ENCODE measurements at regions not wholly inside any gene's neighbourhood (a gene's known extent, or its start where the extent isn't known, plus 50 kb on each side); places are given as distances from the start of the nearest gene placed in this dataset.
"Not testable (repeated sequence)": the region's sequence is repeated elsewhere in the genome, so short reads cannot be mapped to it uniquely, and the experiment has no call there.

GRCh38 chr2:95759481-95760246, 167.9 kb downstream of the TRIM43 start:
- Mint-ChIP-seq H3K9me3 (ENCODE audit: unreplicated experiment) (no peaks in the 10 kb centered on the region), H3K27me3 (ENCODE audit: unreplicated experiment) (peaks cover 2% of the 10 kb centered on the region), H3K36me3 (ENCODE audit: low read depth, unreplicated experiment) (no peaks in the 10 kb centered on the region), H3K4me3 (ENCODE audit: unreplicated experiment) (no peak overlapping the region), H3K4me1 (ENCODE audit: unreplicated experiment) (no peaks in the 10 kb centered on the region), H3K27ac (ENCODE audit: unreplicated experiment) (no peak overlapping the region)
- no peak for TF ChIP-seq CTCF (IDR thresholded peaks at IDR 0.05; ENCODE audit: unreplicated experiment)
- no peak for DNase-seq (ENCODE audit: low spot score)

GRCh38 chr2:95760806-95761525, 169.2 kb downstream of the TRIM43 start:
- Mint-ChIP-seq H3K4me1 (ENCODE audit: unreplicated experiment) (no peaks in the 10 kb centered on the region), H3K9me3 (ENCODE audit: unreplicated experiment) (no peaks in the 10 kb centered on the region), H3K27me3 (ENCODE audit: unreplicated experiment) (peaks cover 2% of the 10 kb centered on the region), H3K27ac (ENCODE audit: unreplicated experiment) (no peak overlapping the region), H3K4me3 (ENCODE audit: unreplicated experiment) (no peak overlapping the region), H3K36me3 (ENCODE audit: low read depth, unreplicated experiment) (no peaks in the 10 kb centered on the region)
- DNase-seq (ENCODE audit: low spot score): no peak
- no peak for TF ChIP-seq CTCF (IDR thresholded peaks at IDR 0.05; ENCODE audit: unreplicated experiment)

DNA sequence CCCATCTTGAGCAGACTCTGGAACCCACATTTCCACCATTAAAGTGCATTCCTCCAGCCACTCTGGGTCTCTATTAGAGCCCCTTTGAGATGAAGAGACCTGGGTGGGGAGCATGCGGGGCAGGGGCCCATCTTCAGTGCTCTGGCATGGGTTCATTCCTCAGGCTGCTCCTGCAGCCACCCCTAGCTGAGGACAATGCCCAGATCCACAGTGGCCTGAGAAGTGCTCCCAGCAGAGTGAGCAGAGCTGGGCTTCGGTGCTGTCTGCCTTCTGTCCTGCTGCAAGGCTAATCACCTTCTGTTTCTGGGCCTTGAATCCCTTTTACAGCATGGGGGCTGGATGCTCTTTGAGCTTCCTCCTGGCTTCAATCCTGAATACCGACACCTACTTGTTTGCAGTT, 169.8 kb downstream of the TRIM43 start:
- Mint-ChIP-seq H3K9me3 (ENCODE audit: unreplicated experiment) (no peaks in the 10 kb centered on the region), H3K27me3 (ENCODE audit: unreplicated experiment) (peaks cover 3% of the 10 kb centered on the region), H3K4me3 (ENCODE audit: unreplicated experiment) (no peak overlapping the region), H3K27ac (ENCODE audit: unreplicated experiment) (no peak overlapping the region), H3K36me3 (ENCODE audit: low read depth, unreplicated experiment) (no peaks in the 10 kb centered on the region), H3K4me1 (ENCODE audit: unreplicated experiment) (no peaks in the 10 kb centered on the region)
- DNase-seq (ENCODE audit: low spot score): no peak
- no peak for TF ChIP-seq CTCF (IDR thresholded peaks at IDR 0.05; ENCODE audit: unreplicated experiment)

- H3K27ac Mint-ChIP-seq (ENCODE audit: unreplicated experiment); H3K4me3 Mint-ChIP-seq (ENCODE audit: unreplicated experiment); H3K27me3 Mint-ChIP-seq (ENCODE audit: unreplicated experiment); H3K4me1 Mint-ChIP-seq (ENCODE audit: unreplicated experiment); H3K9me3 Mint-ChIP-seq (ENCODE audit: unreplicated experiment); H3K36me3 Mint-ChIP-seq (ENCODE audit: low read depth, unreplicated experiment); DNase-seq (ENCODE audit: low spot score): not testable (repeated sequence)
Observed at GRCh38 chr2:95762023-95763021, 170.5 kb downstream of the TRIM43 start.

DNA sequence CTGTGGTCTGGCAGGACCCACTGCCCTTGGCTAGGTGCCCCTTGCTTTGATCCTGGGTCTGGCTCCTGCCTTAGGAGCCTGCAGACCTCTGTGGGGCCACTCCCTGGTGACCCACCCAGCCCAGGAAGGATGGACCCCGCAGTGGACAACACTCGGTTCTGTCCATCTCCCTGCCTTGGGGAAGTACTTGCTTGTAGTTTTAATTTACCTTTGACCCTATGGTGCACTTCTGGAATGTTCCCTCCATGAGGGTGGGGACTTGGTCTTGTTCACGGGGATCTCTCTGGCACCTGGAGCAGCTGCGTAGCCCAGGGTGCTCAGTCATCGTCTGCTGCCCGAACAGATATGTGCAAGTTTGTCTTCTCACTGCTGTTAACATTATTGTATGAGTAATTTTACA, 171.3 kb downstream of the TRIM43 start:
- H3K9me3 Mint-ChIP-seq (ENCODE audit: unreplicated experiment); H3K4me3 Mint-ChIP-seq (ENCODE audit: unreplicated experiment); H3K27me3 Mint-ChIP-seq (ENCODE audit: unreplicated experiment); H3K36me3 Mint-ChIP-seq (ENCODE audit: low read depth, unreplicated experiment); H3K4me1 Mint-ChIP-seq (ENCODE audit: unreplicated experiment); H3K27ac Mint-ChIP-seq (ENCODE audit: unreplicated experiment); DNase-seq (ENCODE audit: low spot score): not testable (repeated sequence)

- not testable (repeated sequence) for H3K9me3 Mint-ChIP-seq (ENCODE audit: unreplicated experiment)
Observed at GRCh38 chr2:95764966-95765365, 173.2 kb downstream of the TRIM43 start.

GRCh38 chr2:95765925-95766910, 174.4 kb downstream of the TRIM43 start:
- H3K9me3 Mint-ChIP-seq (ENCODE audit: unreplicated experiment); H3K4me3 Mint-ChIP-seq (ENCODE audit: unreplicated experiment); H3K27me3 Mint-ChIP-seq (ENCODE audit: unreplicated experiment); DNase-seq (ENCODE audit: low spot score); H3K27ac Mint-ChIP-seq (ENCODE audit: unreplicated experiment); H3K36me3 Mint-ChIP-seq (ENCODE audit: low read depth, unreplicated experiment); H3K4me1 Mint-ChIP-seq (ENCODE audit: unreplicated experiment): not testable (repeated sequence)

More at GRCh38 chr2:95764966-95765365, 173.2 kb downstream of the TRIM43 start:
- not testable (repeated sequence) for DNase-seq (ENCODE audit: low spot score); H3K36me3 Mint-ChIP-seq (ENCODE audit: low read depth, unreplicated experiment); H3K4me3 Mint-ChIP-seq (ENCODE audit: unreplicated experiment); H3K27ac Mint-ChIP-seq (ENCODE audit: unreplicated experiment); H3K4me1 Mint-ChIP-seq (ENCODE audit: unreplicated experiment); H3K27me3 Mint-ChIP-seq (ENCODE audit: unreplicated experiment)

DNA sequence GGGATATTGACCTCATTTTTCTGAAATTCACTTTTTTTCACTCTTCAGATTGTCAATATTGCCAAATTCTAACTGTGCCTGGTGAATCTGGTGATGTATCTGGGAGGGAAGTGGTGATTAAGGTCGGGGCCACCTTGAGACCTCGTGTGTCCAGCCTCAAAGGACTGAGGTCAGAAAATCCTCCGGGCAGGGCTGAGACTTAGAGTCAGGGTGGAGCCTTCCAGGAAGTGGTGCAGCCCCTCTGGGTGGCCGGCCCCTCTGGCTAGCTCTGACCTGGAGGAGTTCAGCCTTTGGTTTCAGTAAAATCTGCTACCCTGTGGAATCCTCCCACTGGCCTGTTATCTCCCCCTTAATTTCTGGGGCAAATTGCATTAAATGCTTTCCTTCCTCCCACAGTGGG, 175.7 kb downstream of the TRIM43 start:
- not testable (repeated sequence) for DNase-seq (ENCODE audit: low spot score); H3K9me3 Mint-ChIP-seq (ENCODE audit: unreplicated experiment); H3K36me3 Mint-ChIP-seq (ENCODE audit: low read depth, unreplicated experiment); H3K27me3 Mint-ChIP-seq (ENCODE audit: unreplicated experiment); H3K4me3 Mint-ChIP-seq (ENCODE audit: unreplicated experiment); H3K4me1 Mint-ChIP-seq (ENCODE audit: unreplicated experiment); H3K27ac Mint-ChIP-seq (ENCODE audit: unreplicated experiment)
